UCSD-AML1 (cell line): ENCODE measurements at regions not wholly inside any gene's neighbourhood (a gene's known extent, or its start where the extent isn't known, plus 50 kb on each side); places are given as distances from the start of the nearest gene placed in this dataset.

Experiments
- DNase-seq: peaks from one replicate; lab custom pipeline; 2025; ENCODE audit not compliant: unreplicated experiment; lab: John Stamatoyannopoulos, UW

GRCh38 chr2:128781166-128781565 lies 462.5 kb upstream of the HS6ST1 start:
- no peak for DNase-seq

- no peak for DNase-seq
These were observed 463.1 kb upstream of the HS6ST1 start for GRCh38 chr2:128781585-128782385.

DNA sequence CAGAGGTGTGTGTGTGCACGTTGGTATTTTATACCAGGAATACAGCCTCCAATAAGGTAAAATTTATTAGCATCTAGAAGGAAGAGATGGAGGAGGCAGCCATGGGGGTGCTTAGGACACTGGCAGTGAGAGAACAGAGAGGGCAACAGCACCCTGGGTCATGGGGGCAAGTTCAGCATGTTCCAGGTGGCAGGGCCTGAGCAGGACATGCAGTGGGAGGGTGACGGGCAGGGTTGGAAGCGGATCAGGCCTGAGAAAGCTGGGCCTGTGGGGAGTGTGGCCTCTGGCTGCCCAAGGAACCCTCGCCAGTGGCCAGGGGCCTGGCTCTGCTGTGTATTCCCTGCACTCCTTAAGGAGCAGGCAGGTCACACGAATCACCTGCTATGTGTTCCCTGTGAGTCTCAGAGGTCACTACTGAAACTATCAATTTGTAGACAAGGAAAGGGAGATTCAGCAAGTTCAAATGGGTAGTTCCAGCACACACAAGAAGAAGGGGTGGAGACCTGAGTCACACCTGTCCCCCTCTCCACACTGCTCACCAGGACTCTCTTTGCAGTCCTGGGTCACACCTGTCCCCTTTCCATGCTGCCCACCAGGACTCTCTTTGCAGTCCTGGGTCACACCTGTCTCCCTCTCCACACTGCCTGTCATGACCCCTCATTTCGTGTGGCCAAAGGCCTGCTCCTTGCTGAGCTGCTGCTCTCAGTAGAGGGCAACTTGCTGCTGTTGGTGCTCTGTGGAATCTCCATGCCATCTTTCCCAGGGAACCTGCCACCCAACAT lies 463.9 kb upstream of the HS6ST1 start:
- no peak for DNase-seq

DNA sequence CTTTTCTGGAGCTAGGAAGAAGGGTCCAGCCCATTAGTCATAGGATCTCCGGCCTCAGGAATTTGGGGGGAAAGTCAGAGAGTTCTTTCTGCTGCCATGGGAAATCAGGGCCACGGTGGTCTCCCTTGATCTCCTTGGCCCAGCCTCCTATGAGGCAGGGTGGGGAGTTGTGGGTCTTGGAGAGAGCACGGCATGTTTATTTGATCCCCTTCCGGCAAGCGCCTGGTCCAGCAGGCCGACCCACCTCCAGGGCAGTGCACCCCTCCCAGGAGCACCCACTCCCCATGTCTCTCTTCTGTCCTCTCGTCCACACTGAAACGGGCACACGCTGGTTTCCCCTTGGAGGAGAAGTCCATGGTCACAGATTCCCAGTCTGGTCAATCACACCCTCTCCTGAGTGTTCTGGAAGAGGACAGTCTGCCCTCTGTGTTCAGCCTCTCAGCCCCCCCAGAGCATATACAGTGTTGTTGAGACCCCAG lies 464.6 kb upstream of the HS6ST1 start:
- DNase-seq = no peak

DNA sequence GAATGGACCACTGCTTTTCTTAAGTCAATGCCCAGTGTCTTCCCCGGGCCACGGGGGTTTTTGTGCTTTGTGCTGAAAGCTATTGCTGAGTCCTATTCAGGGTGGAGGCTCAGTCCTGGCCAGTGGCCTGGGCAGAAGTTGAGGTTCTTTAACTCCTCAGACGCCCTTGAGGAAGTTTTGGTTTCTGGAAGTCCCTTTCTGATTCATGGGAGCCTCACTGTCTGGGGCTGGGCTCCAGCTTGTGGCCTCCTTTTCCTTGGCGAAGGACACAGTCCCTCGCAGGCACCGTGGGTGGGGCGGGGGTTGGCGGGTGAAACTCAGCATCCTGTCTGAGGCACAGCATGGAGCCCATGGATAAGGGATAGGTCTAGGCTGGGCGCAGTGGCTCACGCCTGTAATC lies 465.2 kb upstream of the HS6ST1 start:
- no peak for DNase-seq

DNA sequence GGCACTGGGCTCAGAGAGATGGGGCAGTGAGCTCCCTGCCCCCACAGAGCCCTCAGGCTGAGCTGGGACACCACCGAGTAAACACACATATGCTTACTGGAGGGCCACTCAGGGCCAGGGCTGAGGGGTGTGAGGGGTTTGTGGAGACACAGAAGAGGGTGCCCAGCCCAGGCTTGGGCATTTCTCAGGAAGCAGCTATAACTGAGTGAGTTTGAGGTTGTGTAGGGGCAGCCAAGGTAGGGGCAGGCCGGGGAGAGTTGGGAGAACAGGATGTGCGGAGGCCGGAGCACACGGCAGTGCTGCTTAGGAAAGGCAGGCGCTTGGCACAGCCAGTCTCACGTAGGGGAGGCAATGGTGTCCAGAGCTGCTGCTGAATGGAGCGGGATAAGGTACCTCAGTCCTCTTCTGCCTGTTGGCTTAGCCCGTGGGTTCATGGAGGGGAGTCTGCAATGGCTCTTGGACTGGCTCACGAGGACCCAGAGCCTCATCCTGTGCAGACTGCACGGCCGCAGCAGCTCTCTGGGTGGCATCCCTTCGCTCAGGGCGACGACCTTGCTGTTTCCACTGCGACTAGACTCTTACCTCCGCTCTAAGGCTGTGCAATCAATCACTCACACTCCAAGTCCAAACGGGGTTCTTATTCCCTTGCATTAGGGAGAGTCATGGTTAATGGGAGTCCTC lies 466.1 kb upstream of the HS6ST1 start:
- no peak for DNase-seq

DNA sequence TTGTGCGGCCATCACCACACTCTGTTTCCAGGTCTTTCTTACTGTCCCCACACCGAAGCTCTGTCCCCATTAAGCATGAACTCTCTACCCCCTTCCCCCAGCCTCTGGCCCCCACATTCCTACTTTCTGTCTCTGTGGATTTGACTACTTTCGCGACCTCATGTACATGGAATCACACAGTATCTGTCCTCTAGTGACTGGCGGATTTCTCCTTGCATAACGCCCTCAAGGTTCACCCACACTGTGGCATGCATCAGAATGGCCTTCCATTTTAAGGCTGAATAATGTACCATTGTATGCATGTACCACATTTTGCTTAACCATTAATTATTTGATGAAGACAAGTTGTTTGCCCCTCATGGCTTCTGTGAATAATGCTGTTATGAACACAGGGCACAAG lies 467.6 kb upstream of the HS6ST1 start:
- DNase-seq = no peak

- DNase-seq = no peak
These were observed 468.2 kb upstream of the HS6ST1 start for GRCh38 chr2:128786741-128787478.

GRCh38 chr2:128787616-128788015 lies 468.9 kb upstream of the HS6ST1 start:
- no peak for DNase-seq

DNA sequence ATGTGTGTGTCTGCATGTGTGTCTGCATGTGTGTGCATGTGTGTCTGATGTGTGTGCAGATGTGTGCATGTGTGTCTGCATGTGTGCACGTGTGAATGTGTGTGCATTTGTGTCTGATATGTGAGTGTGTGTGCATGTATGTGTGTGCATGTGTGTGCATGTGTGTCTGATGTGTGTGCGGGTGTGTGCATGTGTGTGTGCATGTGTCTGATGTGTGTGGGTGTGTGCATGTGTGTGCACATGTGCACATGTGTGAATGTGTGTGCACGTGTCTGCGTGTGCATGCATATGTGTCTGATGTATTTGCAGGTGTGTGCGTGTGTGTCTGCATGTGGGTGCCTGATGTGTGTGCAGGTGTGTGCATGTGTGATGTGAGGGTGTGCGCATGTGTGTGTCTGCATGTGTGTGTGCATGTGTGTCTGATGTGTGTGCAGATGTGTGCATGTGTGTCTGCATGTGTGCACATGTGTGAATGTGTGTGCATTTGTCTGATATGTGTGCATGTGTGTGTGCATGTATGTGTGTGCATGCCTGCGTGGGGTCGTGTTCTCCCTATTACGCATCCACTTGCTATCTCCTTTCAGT lies 470.1 kb upstream of the HS6ST1 start:
- no peak for DNase-seq

GRCh38 chr2:128789221-128789620 lies 470.6 kb upstream of the HS6ST1 start:
- no peak for DNase-seq

- no peak for DNase-seq
These were observed 471.2 kb upstream of the HS6ST1 start for GRCh38 chr2:128789776-128790455.

GRCh38 chr2:128790541-128791001 lies 471.9 kb upstream of the HS6ST1 start:
- no peak for DNase-seq

DNA sequence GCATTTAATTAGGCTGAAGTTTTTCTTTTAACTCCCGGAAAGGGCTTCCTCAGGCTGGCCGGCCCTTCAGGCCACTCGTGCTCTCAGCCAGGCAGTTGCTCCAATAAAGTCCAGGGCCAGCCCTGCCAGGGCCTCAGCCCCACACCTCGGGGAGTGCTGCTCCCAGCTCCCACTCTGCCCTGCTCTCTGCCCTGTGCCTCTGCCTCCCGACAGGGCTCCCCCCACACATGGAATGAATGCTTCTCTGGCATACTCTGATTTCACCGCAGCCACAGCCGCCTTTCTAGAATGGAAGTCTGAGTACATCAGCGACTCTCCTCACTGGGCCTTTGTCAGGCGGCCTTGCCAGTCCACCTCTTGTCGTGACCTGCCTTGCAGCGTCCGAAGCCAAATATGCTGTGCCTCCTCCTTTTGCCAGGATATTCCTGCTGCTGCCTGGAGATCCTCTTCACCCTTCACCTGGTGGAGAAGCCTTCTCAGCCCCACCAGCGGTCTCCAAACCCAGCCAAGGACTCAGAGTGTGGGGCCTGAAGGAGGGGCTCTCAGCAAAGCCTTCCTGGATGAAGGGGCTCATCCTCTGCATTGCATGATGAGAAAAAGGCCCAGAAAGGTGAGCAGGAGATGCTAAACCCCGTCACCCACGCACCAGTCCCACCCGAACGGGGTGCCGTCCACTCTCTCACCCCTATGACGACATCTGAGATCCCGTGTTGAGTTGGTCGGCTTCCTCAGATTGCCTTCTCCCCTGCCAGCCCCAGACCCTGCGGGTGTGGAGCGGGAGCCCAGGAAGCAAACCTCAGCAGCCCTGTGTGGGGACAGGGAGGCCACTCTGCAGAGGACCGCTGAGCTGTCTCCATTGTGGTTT lies 472.7 kb upstream of the HS6ST1 start:
- DNase-seq = no peak

DNA sequence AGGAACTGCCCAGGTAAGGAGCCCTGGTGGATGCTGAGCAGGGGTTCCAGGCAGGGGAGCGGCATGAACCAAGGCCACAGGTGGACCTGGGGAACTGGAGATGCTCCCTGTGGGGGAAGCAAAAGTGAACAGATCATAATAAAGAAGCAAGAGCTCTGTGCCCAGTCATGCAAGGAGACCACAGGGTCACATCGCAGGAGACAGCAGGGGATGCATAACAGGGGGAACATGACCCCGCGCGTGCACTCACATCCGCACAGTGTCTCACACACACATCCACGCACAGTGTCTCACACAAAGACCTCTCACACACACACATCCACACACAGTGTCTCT lies 473.3 kb upstream of the HS6ST1 start:
- no peak for DNase-seq

- DNase-seq = no peak
These were observed 473.9 kb upstream of the HS6ST1 start for GRCh38 chr2:128792476-128793054.

- no peak for DNase-seq
These were observed 474.7 kb upstream of the HS6ST1 start for GRCh38 chr2:128793404-128793803.

DNA sequence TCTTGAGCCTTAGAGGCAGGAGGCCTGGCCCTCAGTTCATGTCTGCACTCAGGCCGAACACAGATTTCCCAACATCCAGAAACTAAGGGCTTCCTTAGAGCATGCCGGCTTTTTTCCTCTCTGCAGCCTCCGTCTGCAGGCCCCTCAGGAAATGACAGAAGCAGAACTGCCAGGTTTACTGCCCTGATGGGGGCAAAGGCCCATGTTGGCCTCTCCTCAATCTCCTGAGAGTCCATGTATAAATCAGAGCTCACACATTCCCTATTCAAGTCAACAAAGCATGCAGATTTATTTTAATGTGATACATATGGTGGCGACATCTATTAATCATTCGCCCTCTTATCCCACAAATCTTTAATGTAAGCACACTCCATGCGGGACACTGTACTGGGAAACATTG lies 475.6 kb upstream of the HS6ST1 start:
- no peak for DNase-seq

DNA sequence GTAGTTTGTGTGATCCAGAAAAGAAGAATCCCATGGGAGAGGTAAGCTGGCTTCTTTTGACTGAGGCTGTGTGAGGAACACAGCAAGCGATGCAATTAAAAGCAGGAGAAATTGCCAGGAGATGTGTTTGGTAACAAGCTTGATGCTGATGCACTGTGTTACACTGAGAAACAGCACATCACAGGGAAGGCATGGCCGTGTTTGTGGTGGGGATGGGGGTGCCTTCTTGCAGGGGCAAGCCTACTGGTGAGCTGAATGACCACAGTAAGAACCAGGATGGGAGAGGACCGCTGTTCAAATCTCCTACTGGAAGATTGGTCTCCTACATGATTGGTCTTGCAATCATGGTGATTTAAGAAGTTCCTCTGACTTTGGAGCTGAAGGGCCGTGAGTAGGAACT lies 477.7 kb upstream of the HS6ST1 start:
- DNase-seq = no peak
